Right forelimb (tissue), 1 donor: ENCODE measurements at regions not wholly inside any gene's neighbourhood (a gene's known extent, or its start where the extent isn't known, plus 50 kb on each side); places are given as distances from the start of the nearest gene placed in this dataset.

ENCODE experiments used
- DNase-seq: peaks from one replicate; pipeline ENCODE4 v3.0.0-alpha.2; 2018

GRCh38 chr1:10897981-10898728 lies 101.7 kb upstream of the CASZ1 start:
- DNase-seq, result no peak

- DNase-seq, result no peak
Observed at GRCh38 chr1:10898921-10899320, 102.5 kb upstream of the CASZ1 start.

GRCh38 chr1:10899490-10900250 lies 103.2 kb upstream of the CASZ1 start:
- no peak for DNase-seq

- no peak for DNase-seq
Observed at GRCh38 chr1:10900251-10900651, 103.8 kb upstream of the CASZ1 start.

GRCh38 chr1:10900691-10901090 lies 104.2 kb upstream of the CASZ1 start:
- DNase-seq, result no peak

- DNase-seq, result no peak
Observed at GRCh38 chr1:10901091-10901890, 104.8 kb upstream of the CASZ1 start.

- DNase-seq, result no peak
Observed at GRCh38 chr1:10901891-10902805, 105.7 kb upstream of the CASZ1 start.

GRCh38 chr1:10903421-10903820 lies 107.0 kb upstream of the CASZ1 start:
- DNase-seq, result no peak

GRCh38 chr1:10903821-10904220 lies 107.4 kb upstream of the CASZ1 start:
- no peak for DNase-seq

GRCh38 chr1:10904396-10905358 lies 107.8 kb upstream of the TARDBP start:
- no peak for DNase-seq

- DNase-seq, result no peak
Observed at GRCh38 chr1:10905841-10906655, 106.4 kb upstream of the TARDBP start.

- DNase-seq, result no peak
Observed at GRCh38 chr1:10906866-10907519, 105.5 kb upstream of the TARDBP start.

GRCh38 chr1:10908266-10908665 lies 104.2 kb upstream of the TARDBP start:
- DNase-seq, result no peak

- DNase-seq, result no peak
Observed at GRCh38 chr1:10909697-10910680, 102.5 kb upstream of the TARDBP start.

- DNase-seq, result no peak
Observed at GRCh38 chr1:10910681-10911489, 101.6 kb upstream of the TARDBP start.

GRCh38 chr1:10911490-10912166 lies 100.8 kb upstream of the TARDBP start:
- no peak for DNase-seq

GRCh38 chr1:10912441-10912840 lies 100.0 kb upstream of the TARDBP start:
- DNase-seq, result no peak
